ACC112 (cell line): ENCODE measurements at regions not wholly inside any gene's neighbourhood (a gene's known extent, or its start where the extent isn't known, plus 50 kb on each side); places are given as distances from the start of the nearest gene placed in this dataset.
"Not testable (repeated sequence)": the region's sequence is repeated elsewhere in the genome, so short reads cannot be mapped to it uniquely, and the experiment has no call there.

Source experiments
- H2AFZ ChIP-seq: fragments of 200-600 bp; sonication (generic); one replicate; pipeline ENCODE4 v1.6.0; 2017; ENCODE audit warnings: antibody characterized with exemption, low read length; ENCODE audit not compliant: unreplicated experiment
- H3K27ac ChIP-seq: fragments of 200-600 bp; sonication (generic); 2 replicates; pipeline ENCODE4 v1.5.1; 2014; ENCODE audit warnings: low read depth, mild to moderate bottlenecking, antibody characterized with exemption, low read length, moderate library complexity
- H3K27me3 ChIP-seq: fragments of 200-600 bp; sonication (generic); 2 replicates; pipeline ENCODE4 v1.6.1; 2014; ENCODE audit warnings: mild to moderate bottlenecking, antibody characterized with exemption, low read length, moderate library complexity, mixed read lengths; ENCODE audit not compliant: insufficient read depth
- H3K36me3 ChIP-seq: fragments of 200-600 bp; sonication (generic); 2 replicates; pipeline ENCODE4 v1.6.1; 2016; ENCODE audit warnings: mild to moderate bottlenecking, antibody characterized with exemption, low read length, moderate library complexity, mixed read lengths; ENCODE audit not compliant: insufficient read depth
- H3K4me1 ChIP-seq: fragments of 200-600 bp; sonication (generic); one replicate; pipeline ENCODE4 v1.6.1; 2016; ENCODE audit warnings: low read length, mixed read lengths; ENCODE audit not compliant: insufficient read depth, unreplicated experiment, control insufficient read depth
- H3K4me3 ChIP-seq: fragments of 200-600 bp; sonication (generic); 2 replicates; pipeline ENCODE4 v1.5.1; 2014; ENCODE audit warnings: mild to moderate bottlenecking, low read depth, low read length
- H3K79me2 ChIP-seq: fragments of 200-600 bp; sonication (generic); one replicate; pipeline ENCODE4 v1.6.0; 2016; ENCODE audit warnings: low read length; ENCODE audit not compliant: control insufficient read depth, unreplicated experiment, insufficient read depth

DNA sequence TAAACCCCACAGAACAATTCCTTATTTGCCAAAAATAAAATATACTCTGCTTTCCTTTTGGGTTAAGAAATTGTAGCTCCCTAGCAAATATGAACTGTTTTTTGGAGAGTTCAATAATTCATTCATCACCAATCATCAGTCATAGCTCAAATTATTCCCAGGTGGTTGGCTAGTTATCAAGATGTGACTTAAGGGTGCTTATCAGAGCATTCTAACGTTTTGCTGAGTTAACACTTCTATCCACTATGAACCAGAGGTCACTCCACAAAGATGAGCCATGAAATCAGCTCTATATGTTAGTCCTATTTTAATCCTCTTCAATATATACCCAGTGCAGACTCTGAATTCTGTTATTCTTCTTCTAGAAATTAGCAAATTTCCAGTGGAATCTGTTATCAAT, 379.1 kb downstream of the TENT5A start:
- Histone ChIP-seq H3K4me1 (no peaks in the 10 kb centered on the region), H3K79me2 (no peaks in the 10 kb centered on the region), H3K36me3 (no peaks in the 10 kb centered on the region), H3K27ac (no peak overlapping the region), H3K4me3 (no peak overlapping the region), H2AFZ (no peak overlapping the region), H3K27me3 (no peaks in the 10 kb centered on the region)

DNA sequence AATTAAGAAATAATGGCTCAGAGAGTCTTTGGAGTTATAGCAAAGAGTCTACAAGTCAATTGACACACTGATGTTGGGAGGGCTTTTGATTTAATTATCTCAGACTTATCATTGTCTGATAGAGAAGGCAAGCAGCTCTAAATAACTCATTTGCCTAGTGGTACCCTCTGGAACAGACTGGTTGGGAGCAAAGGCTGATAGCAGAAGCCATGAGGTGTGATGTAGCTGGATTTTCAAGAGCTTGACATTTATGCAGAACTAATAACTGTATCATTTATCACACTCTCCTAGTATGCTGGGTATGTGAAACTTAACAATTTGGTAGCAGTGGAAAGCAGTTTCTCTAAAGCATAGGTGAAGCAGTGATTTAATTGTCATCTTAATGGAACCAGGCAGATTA, 380.6 kb downstream of the TENT5A start:
- no peak overlapping the region for H3K27ac ChIP-seq
- H3K79me2 ChIP-seq, result no peaks in the 10 kb centered on the region
- H3K4me1 ChIP-seq, result no peaks in the 10 kb centered on the region
- no peaks in the 10 kb centered on the region for H3K36me3 ChIP-seq
- H3K27me3 ChIP-seq, result no peaks in the 10 kb centered on the region
- no peak overlapping the region for H3K4me3 ChIP-seq
- H2AFZ ChIP-seq, result no peak overlapping the region

DNA sequence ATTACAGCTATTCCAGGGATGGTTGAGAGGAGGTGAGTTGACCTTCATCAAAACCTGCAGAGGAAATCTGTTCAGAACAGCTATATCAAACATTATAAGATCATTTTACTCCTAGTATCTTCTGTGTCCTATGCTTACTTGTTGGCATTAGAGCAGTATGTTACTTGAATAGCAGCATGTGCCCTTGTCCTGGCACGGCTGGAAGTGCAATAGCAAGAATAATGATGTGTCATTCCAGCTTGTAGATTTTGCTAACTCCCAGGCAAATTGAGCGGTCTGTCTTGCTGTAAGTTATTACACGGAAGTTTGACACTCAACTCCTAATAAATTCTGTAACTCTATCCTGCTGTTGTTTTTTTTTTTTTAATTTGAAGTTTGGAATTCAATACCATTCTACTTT, 385.5 kb downstream of the TENT5A start:
- Histone ChIP-seq H2AFZ (no peak overlapping the region), H3K79me2 (no peaks in the 10 kb centered on the region), H3K4me3 (no peak overlapping the region), H3K27me3 (no peaks in the 10 kb centered on the region), H3K27ac (no peak overlapping the region), H3K36me3 (no peaks in the 10 kb centered on the region), H3K4me1 (peaks cover 6% of the 10 kb centered on the region)

DNA sequence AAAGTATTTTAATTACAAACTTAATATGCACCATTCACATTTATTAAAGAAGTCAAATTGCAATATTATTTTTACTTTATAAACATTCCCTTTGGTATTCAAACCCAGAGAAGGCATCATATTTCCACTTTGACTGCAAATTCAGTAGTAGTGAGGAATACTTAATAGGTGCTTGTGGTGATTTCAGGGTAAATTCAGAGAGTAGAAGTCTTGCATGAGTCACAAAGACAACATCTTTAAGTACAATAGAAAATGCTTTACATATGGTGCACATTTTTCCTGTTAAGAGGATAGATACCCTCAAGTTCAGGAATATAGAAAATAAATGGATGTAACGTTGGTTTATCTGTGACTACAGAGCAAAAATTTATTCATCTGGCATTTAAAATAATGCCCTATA, 390.2 kb downstream of the TENT5A start:
- Histone ChIP-seq H3K79me2 (no peaks in the 10 kb centered on the region), H3K27me3 (no peaks in the 10 kb centered on the region), H3K36me3 (no peaks in the 10 kb centered on the region), H2AFZ (no peak overlapping the region), H3K4me1 (peaks cover 7% of the 10 kb centered on the region), H3K27ac (no peak overlapping the region), H3K4me3 (no peak overlapping the region)

DNA sequence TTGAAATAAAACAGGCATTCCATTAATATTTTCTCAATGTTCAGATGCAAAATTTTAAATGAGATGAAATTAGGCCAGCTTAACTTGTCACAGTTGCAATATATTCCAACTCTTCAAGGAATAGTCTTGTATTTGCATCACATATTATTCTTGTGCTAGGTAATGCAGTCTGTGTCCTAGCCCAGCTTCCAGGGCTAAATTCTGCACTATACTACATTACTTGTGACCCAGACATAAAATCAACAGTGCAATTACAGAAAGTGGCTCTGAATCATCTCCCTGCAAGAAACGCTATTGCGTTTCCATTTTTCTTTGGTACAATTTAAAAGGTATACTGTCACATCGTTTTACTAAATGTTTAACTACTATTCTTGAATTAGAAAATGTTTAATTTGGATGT, 399.2 kb downstream of the TENT5A start:
- no peaks in the 10 kb centered on the region for H3K36me3 ChIP-seq
- H3K79me2 ChIP-seq, result no peaks in the 10 kb centered on the region
- no peak overlapping the region for H3K27ac ChIP-seq
- H3K4me3 ChIP-seq, result no peak overlapping the region
- H3K27me3 ChIP-seq, result no peaks in the 10 kb centered on the region
- no peaks in the 10 kb centered on the region for H3K4me1 ChIP-seq
- no peak overlapping the region for H2AFZ ChIP-seq

DNA sequence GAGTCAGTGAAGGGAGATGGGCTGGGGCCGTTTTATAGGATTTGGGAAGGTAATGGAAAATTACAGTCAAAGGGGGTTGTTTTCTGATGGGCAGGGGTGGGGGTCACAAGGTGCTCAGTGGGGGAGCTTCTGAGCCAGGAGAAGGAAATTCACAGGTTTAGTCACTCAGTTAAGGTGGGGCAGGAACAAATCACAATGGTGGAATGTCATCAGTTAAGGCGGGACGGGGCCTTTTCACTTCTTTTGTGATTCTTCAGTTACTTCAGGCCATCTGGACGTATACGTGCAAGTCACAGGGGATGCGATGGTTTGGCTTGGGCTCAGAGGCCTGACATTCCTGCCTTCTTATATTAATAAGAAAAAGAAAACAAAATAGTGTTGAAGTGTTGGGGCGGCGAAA, 408.5 kb downstream of the TENT5A start:
- H3K27me3 ChIP-seq, H3K27ac ChIP-seq, H2AFZ ChIP-seq, H3K4me3 ChIP-seq, H3K4me1 ChIP-seq, H3K79me2 ChIP-seq, H3K36me3 ChIP-seq: not testable (repeated sequence)

DNA sequence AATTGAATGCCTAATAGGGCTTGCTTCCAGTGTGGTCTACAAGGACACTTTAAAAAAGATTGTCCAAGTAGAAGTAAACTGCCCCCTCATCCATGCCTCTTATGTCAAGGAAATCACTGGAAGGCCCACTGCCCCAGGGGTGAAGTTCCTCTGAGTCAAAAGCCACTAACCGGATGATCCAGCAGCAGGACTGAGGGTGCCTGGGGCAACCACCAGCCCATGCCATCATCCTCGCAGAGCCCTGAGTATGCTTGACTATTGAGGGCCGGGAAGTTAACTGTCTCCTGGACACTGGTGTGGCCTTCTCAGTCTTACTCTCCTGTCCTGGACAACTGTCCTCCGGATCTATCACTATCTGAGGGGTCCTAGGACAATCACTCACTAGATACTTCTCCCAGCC, 411.5 kb downstream of the TENT5A start:
- H3K4me3 ChIP-seq, result no peak overlapping the region
- H3K36me3 ChIP-seq, result no peaks in the 10 kb centered on the region
- H3K4me1 ChIP-seq, result no peaks in the 10 kb centered on the region
- no peak overlapping the region for H2AFZ ChIP-seq
- no peaks in the 10 kb centered on the region for H3K27me3 ChIP-seq
- H3K27ac ChIP-seq, result no peak overlapping the region
- H3K79me2 ChIP-seq, result no peaks in the 10 kb centered on the region

DNA sequence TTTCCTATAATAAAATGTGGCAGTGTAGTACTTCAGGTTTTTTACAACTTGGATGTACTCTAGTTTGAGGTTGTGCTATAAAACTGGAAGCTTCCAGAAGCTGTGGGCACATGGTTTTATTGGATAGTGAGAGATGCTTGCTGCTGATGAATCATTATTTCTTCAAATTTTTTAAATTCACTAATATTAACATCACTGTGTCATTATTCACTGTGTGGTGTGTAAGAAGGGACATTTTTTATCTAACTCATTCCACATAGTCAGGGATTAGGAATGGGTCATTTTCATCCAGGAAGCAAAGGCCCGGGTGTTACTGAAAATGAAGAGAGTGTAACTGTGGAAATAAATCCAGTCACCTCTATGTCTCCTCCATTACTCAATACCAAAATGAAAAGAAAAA, 421.0 kb downstream of the TENT5A start:
- Histone ChIP-seq H3K27ac (peak overlapping the region; percentile 15; the same call in 1 of the 2 replicates), H3K27me3 (no peaks in the 10 kb centered on the region), H3K4me1 (peaks cover 11% of the 10 kb centered on the region), H3K36me3 (no peaks in the 10 kb centered on the region), H2AFZ (peak overlapping the region; percentile 55), H3K4me3 (no peak overlapping the region), H3K79me2 (no peaks in the 10 kb centered on the region)

DNA sequence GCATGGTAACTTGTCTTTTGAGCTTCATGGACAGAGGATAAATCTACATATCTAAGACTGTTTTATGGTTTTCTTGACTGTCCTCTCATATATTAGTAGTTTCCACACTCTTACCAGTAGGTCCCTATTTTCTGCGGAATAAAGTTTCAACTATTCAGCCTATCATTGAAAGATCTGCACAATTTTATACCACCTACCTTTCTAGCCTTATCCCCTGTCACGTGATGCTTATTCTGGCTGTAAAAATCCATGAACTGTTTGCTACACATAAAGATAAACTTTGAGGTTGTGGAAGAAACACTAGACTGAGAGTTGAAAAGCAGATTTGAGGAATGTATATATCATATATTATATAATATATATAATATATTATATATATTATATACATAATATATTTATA, 423.8 kb downstream of the TENT5A start:
- Histone ChIP-seq H2AFZ (no peak overlapping the region), H3K4me1 (peaks cover 11% of the 10 kb centered on the region), H3K27me3 (no peaks in the 10 kb centered on the region), H3K27ac (no peak overlapping the region), H3K4me3 (no peak overlapping the region), H3K36me3 (no peaks in the 10 kb centered on the region), H3K79me2 (no peaks in the 10 kb centered on the region)

DNA sequence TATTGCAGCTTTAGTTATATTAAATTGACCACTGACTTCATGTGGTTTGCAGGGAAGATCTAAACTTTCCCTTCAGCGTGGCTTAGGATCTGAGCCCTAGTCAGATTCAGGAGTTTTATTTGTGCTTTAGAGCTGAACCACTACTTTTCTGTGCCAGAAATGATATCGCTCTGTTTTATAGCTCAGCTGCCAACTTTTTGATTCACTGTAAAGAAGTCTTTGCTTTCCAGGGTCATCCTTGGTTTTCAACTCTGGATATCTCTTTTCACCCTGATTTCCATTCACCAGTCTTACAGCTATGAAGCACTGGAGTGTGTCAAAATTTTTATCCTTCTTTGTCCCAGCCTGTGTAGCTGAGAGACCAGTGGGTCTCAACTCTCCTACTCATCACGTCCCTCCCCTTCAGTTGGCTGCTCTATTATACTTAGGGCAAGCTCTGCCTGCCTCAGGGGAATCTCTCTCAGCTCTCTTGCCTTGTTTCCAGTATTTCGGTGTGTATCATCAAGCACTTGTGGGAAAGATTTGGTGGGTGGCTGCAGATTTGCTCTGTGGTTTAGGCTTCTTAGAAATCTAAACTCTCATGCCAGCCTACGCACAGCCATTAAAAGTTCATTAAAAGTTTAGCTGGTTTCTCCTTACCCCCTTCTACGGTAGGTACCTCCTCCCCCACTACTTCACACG, 425.5 kb downstream of the TENT5A start:
- peak overlapping the region; percentile 36 for H2AFZ ChIP-seq
- H3K36me3 ChIP-seq, result no peaks in the 10 kb centered on the region
- peaks cover 11% of the 10 kb centered on the region for H3K4me1 ChIP-seq
- H3K4me3 ChIP-seq, result no peak overlapping the region
- H3K79me2 ChIP-seq, result no peaks in the 10 kb centered on the region
- no peak overlapping the region for H3K27ac ChIP-seq
- no peaks in the 10 kb centered on the region for H3K27me3 ChIP-seq

DNA sequence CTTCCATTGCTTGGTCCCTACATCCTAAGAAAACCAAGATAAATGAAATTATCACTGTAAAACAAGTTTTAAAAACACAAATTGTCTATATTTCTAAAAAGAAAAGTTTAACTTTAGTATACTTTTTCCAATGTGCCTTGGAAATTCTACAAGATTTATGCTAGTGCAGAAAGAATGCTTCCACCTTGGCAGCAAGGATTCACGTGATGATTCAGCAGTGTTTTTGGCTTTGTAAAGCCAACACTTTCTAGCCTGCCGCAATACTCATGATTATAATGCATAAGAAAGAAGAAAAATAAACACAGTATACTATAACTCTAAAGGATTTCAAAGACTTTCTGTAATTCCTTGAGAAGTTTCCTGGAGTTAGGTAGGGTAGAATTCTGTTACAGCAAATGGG, 442.7 kb downstream of the TENT5A start:
- no peaks in the 10 kb centered on the region for H3K27me3 ChIP-seq
- no peaks in the 10 kb centered on the region for H3K79me2 ChIP-seq
- H3K27ac ChIP-seq, result no peak overlapping the region
- H3K4me3 ChIP-seq, result no peak overlapping the region
- no peaks in the 10 kb centered on the region for H3K36me3 ChIP-seq
- no peak overlapping the region for H2AFZ ChIP-seq
- peaks cover 5% of the 10 kb centered on the region for H3K4me1 ChIP-seq
